ENCODE measurements at regions not wholly inside any gene's neighbourhood (a gene's known extent, or its start where the extent isn't known, plus 50 kb on each side); places are given as distances from the start of the nearest gene placed in this dataset.
"Not testable (repeated sequence)": the region's sequence is repeated elsewhere in the genome, so short reads cannot be mapped to it uniquely, and the experiment has no call there.

DNA sequence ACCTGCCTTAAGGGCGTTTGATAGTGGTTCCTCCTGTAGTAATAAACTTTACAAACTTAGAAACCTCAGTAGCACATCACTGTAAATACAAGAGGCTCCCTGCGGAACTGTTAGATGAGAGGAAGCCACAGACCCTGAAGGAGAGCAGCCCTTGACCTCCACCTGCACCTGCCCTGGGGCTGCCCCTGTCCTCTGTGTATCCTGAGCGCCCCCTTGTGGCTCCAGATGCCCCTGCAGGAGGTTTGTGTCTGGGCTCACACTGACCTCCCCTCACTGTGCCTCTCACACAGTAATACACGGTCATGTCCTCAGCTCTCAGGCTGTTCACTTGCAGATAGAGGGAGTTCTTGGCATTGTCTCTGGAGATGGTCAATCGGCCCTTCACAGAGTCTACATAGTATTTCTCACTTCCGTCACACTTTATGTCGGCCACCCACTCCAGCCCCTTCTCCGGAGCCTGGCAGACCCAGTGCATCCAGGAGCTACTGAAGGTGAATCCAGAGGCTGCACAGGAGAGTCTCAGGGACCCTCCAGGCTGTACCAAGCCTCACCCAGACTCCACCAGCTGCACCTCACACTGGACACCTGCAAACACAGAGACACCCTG lies 1059.8 kb downstream of the TMEM121 start:
- Histone ChIP-seq H3K9me3 (no peaks in the 10 kb centered on the region), H3K27ac (no peak overlapping the region), H3K36me3 (no peaks in the 10 kb centered on the region), H3K4me1 (no peaks in the 10 kb centered on the region), H3K27me3 (peaks cover 0 to 25% of the 10 kb centered on the region in 2 donors), H3K4me3 (no peak overlapping the region)
- ATAC-seq, result peak; percentile 41
- TF ChIP-seq, protein P1, sequence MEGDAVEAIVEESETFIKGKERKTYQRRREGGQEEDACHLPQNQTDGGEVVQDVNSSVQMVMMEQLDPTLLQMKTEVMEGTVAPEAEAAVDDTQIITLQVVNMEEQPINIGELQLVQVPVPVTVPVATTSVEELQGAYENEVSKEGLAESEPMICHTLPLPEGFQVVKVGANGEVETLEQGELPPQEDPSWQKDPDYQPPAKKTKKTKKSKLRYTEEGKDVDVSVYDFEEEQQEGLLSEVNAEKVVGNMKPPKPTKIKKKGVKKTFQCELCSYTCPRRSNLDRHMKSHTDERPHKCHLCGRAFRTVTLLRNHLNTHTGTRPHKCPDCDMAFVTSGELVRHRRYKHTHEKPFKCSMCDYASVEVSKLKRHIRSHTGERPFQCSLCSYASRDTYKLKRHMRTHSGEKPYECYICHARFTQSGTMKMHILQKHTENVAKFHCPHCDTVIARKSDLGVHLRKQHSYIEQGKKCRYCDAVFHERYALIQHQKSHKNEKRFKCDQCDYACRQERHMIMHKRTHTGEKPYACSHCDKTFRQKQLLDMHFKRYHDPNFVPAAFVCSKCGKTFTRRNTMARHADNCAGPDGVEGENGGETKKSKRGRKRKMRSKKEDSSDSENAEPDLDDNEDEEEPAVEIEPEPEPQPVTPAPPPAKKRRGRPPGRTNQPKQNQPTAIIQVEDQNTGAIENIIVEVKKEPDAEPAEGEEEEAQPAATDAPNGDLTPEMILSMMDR (IDR thresholded peaks at IDR 0.05), result peak; percentile 21 to 41
- no peak for DNase-seq
- intact Hi-C loops (cut with DNase I), result no loop called here

DNA sequence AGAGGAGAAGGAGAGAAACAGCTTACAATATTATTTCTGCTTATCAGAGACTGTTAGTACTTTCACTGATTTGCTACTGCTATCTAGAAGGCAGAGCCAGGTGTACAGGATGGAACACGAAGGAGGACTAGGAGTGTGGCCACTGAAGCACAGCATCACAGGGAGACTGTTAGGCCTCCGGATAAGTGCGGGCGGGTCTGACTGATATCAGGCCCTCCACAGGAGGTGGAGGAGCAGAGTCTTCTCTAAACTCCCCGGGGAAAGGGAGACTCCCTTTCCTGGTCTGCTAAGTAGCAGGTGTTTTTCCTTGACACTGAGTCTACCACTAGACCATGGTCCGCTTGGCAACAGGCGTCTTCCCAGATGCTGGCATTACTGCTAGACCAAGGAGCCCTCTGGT lies 1065.2 kb downstream of the TMEM121 start:
- H3K36me3 ChIP-seq; intact Hi-C loops (cut with DNase I); H3K4me3 ChIP-seq; DNase-seq; ATAC-seq; H3K27ac ChIP-seq; H3K4me1 ChIP-seq; H3K9me3 ChIP-seq: not testable (repeated sequence)
- H3K27me3 ChIP-seq, result peaks cover 0 to 17% of the 10 kb centered on the region in 2 donors

DNA sequence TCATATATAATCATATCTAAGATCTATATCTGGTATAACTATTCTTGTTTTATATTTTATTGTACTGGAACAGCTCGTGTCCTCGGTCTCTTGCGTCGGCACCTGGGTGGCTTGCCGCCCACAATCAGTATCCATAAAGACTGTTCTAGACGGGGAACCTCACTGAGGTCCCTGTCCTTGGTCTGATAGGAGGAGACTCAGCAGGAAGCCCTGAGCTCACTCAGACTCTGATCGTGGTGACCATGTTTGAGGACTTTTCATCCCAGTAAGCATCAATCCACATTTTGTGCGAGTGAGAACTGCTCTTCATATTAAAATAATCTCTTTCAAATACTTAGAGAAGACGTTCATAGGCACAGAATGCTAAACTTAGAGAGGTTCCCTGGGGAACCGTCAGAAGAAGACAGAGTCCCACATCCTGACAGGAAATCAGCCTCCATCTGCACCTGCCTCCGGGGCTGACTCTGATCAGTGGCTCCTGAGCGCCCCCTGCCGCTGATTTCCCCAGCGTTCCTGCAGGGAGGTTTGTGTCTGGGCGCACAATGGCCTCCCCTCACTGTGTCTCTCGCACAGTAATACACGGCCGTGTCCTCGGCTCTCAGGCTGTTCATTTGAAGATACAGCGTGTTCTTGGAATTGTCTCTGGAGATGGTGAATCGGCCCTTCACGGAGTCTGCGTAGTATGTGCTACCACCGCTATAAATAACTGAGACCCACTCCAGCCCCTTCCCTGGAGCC lies 1065.9 kb downstream of the TMEM121 start:
- H3K9me3 ChIP-seq; H3K27me3 ChIP-seq; H3K27ac ChIP-seq; H3K36me3 ChIP-seq; H3K4me3 ChIP-seq; ATAC-seq; H3K4me1 ChIP-seq; intact Hi-C loops (cut with DNase I); DNase-seq: not testable (repeated sequence)

DNA sequence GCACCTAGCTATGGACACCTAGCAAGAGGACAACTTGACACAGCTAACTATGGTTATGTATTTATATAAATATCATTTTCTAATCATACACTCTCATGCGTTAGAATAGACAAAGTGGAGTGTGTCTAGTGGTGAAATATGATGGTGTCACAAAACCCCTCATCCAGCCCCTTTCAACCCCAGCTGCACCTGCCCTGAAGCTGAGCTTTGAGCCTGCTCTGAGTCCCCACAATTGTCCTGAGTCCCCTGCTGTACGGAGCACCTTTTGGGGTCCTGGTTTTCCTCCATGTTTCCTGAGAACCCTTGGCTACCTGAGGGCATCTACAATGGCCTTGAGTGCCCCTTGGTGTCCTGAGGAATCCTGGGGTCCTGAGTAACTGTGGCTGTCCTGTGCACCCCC lies 1072.8 kb downstream of the TMEM121 start:
- ATAC-seq, result no peak
- TF ChIP-seq, protein P1 (IDR thresholded peaks at IDR 0.05), result no peak
- no peak overlapping the region for H3K27ac ChIP-seq
- no peak for DNase-seq
- no peaks in the 10 kb centered on the region for H3K36me3 ChIP-seq
- H3K4me3 ChIP-seq, result no peak overlapping the region
- peaks cover 0 to 47% of the 10 kb centered on the region in 2 donors for H3K27me3 ChIP-seq
- intact Hi-C loops (cut with DNase I), result no loop called here
- no peaks in the 10 kb centered on the region for H3K4me1 ChIP-seq
- H3K9me3 ChIP-seq, result no peaks in the 10 kb centered on the region

DNA sequence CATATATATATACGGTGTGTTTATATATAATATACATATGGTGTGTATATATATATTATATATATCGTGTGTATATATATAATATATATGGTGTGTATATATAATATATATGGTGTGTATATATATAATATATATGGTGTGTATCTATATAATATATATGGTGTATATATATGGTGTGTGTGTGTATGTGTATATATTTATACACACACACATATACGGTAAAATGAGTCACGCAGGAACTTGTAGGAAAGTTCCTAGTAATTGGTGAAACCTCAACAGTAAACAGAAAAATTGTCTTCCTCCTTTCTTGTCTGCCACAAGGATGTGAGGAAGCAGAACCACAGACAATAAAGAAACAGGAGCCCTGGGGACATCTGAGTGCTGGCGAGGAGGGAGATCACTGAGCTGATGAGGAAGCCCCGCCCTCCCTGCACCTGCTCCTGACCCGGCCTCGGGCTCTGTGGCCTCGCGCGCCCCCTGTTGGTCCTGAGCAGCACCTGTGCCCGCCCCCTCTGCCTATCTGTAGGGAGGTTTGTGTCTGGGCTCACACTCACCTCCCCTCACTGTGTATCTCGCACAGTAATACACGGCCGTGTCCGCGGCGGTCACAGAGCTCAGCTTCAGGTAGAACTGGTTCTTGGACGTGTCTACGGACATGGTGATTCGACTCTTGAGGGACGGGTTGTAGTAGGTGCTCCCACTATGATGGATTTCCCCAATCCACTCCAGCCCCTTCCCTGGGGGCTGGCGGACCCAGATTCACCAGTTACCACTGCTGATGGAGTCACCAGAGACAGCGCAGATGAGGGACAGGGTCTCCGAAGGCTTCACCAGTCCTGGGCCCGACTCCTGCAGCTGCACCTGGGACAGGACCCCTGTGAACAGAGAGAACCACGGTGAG lies 1079.4 kb downstream of the TMEM121 start:
- Histone ChIP-seq H3K9me3 (no peaks in the 10 kb centered on the region), H3K36me3 (no peaks in the 10 kb centered on the region), H3K27me3 (peaks cover 0 to 55% of the 10 kb centered on the region in 2 donors), H3K4me1 (peaks cover 0 to 3% of the 10 kb centered on the region in 2 donors), H3K4me3 (no peak overlapping the region), H3K27ac (no peak overlapping the region)
- intact Hi-C loops (cut with DNase I), result no loop called here
- DNase-seq (peak in 3 of 4 donors; percentile 0 to 88 (median 36)), ATAC-seq (no peak)
- TF ChIP-seq, protein P1 (IDR thresholded peaks at IDR 0.05), result peak in 1 of 2 donors; percentile 27

DNA sequence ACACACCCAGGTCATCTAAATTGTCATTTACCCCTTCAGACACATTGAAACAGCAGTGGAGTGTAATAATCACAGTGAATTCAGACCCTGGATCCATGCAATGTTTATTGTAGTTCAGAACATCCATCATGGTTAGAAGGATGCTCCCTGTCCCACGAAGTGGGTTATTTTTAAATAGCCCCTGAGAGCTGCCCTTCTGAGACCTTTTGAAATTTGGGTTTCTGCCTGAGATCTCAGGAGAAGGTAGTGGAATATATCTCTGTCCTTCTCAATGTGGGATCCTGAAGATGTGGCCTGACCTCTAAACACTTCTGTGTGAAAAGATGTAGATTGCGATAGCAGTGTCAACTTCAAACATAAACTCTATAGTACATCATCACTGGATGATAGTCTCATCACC lies 1080.6 kb downstream of the TMEM121 start:
- Histone ChIP-seq H3K4me3 (no peak overlapping the region), H3K4me1 (peaks cover 0 to 3% of the 10 kb centered on the region in 2 donors), H3K27me3 (peaks cover 0 to 48% of the 10 kb centered on the region in 2 donors), H3K27ac (no peak overlapping the region), H3K9me3 (no peaks in the 10 kb centered on the region), H3K36me3 (no peaks in the 10 kb centered on the region)
- ATAC-seq (no peak), DNase-seq (no peak)
- intact Hi-C loops (cut with DNase I), result no loop called here
- TF ChIP-seq, protein P1 (IDR thresholded peaks at IDR 0.05), result no peak

All from left lung (tissue), 4 donors.